ENCODE measurements at regions not wholly inside any gene's neighbourhood (a gene's known extent, or its start where the extent isn't known, plus 50 kb on each side); places are given as distances from the start of the nearest gene placed in this dataset.

DNA sequence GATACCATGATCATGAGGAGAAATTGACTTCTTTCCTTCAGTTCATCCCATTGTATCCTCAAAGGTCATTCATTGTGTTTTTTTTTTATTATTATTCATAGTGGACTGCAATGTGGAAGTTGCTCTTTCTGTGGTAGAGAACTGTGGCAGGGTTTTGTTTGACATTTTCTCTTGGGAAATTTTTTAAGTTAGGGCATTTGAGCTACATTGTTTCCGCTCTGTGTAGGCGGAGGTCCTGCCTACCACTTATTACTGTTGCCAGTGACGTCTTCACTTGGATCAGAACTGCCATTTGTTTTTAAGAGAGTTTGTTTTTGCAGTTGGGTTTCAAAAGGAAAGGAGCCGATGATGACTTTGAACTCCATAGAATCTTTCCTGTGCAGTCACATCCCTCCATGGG is 287.4 kb upstream of the FMN2 start:
- no peak for TF ChIP-seq CTCF (IDR thresholded peaks at IDR 0.05; ENCODE audit: low read depth, low read length)
- Histone ChIP-seq H3K9me3 (ENCODE audit: low read depth) (no peaks in the 10 kb centered on the region), H3K4me1 (ENCODE audit: low read depth) (no peaks in the 10 kb centered on the region), H3K27ac (no peak overlapping the region), H3K27me3 (no peaks in the 10 kb centered on the region), H3K36me3 (no peaks in the 10 kb centered on the region), H3K4me3 (no peak overlapping the region)
- DNase-seq (ENCODE audit: low read depth in 1 of 2, low spot score in 1 of 2): no peak

DNA sequence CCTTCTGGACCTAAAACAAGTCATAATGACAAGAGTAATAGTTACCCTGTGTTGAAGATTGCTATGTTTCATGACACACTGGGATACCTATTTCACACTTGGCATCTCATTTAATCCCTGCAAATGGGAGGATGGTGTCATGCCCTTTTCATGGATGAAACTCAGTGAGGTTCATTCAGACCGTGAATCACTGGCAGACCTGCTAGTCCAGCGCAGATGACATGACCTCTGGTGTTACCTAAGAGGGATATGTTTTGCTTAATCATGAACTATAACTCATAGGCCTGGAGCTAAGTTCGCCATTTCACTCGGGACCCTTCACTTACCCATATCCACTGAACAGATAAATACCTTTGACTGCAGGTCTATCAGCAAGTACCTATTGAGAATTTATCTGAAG is 286.6 kb upstream of the FMN2 start:
- DNase-seq (ENCODE audit: low read depth in 1 of 2, low spot score in 1 of 2): no peak
- H3K4me3 ChIP-seq: no peak overlapping the region
- no peak for TF ChIP-seq CTCF (IDR thresholded peaks at IDR 0.05; ENCODE audit: low read depth, low read length)
- H3K4me1 ChIP-seq (ENCODE audit: low read depth): no peaks in the 10 kb centered on the region
- no peaks in the 10 kb centered on the region for H3K9me3 ChIP-seq (ENCODE audit: low read depth)
- no peak overlapping the region for H3K27ac ChIP-seq
- no peaks in the 10 kb centered on the region for H3K27me3 ChIP-seq
- H3K36me3 ChIP-seq: no peaks in the 10 kb centered on the region

DNA sequence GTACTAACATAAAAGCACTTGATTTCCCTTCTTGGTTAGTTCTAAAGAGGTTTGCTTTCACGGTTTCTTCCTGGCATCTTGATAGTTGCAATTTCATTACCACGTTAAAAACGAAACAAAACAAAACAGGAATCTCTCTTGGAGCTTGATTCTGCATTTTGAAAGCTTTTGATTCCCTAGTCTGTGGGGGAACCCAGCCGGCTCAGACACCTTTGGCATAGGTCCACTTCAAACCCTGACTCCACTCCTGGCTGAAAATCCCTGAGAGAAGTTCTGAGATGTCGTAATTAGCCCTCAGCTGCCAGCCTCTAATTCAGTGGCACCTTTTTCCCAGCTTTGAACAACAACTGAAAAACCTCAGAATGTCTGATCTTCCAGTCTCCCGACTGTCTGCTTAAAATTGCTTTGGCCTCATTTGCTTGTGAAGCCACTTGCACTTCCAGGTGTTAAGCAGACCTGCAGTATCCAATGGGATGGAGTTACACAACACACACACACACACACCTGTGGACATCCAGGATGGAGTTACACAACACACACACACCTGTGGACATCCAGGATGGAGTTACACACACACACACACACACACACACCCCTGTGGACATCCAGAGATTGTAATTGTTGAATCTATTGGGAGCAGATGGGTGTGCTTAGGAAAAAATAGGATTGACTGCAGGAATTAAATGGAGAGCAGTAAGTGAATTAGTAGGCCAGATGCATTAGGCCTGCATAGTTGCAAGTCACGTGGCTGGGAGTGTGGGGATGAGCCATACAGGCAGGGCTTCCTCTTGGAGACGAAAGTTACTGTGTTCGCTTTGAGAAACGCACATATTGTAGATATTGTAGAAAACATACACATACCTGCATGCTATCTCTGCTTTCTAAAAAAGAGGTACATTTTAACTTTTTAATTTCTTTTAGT is 285.6 kb upstream of the FMN2 start:
- H3K9me3 ChIP-seq (ENCODE audit: low read depth): no peaks in the 10 kb centered on the region
- no peaks in the 10 kb centered on the region for H3K36me3 ChIP-seq
- no peak for DNase-seq (ENCODE audit: low read depth in 1 of 2, low spot score in 1 of 2)
- no peak overlapping the region for H3K27ac ChIP-seq
- H3K4me3 ChIP-seq: no peak overlapping the region
- no peaks in the 10 kb centered on the region for H3K4me1 ChIP-seq (ENCODE audit: low read depth)
- no peaks in the 10 kb centered on the region for H3K27me3 ChIP-seq
- no peak for TF ChIP-seq CTCF (IDR thresholded peaks at IDR 0.05; ENCODE audit: low read depth, low read length)

- no peaks in the 10 kb centered on the region for H3K36me3 ChIP-seq
- no peak overlapping the region for H3K27ac ChIP-seq
- no peak overlapping the region for H3K4me3 ChIP-seq
- H3K27me3 ChIP-seq: no peaks in the 10 kb centered on the region
- no peak for DNase-seq (ENCODE audit: low read depth in 1 of 2, low spot score in 1 of 2)
- TF ChIP-seq CTCF (IDR thresholded peaks at IDR 0.05; ENCODE audit: low read depth, low read length): no peak
- no peaks in the 10 kb centered on the region for H3K4me1 ChIP-seq (ENCODE audit: low read depth)
- H3K9me3 ChIP-seq (ENCODE audit: low read depth): no peaks in the 10 kb centered on the region
These were observed 284.8 kb upstream of the FMN2 start for GRCh38 chr1:239806897-239807296.

GRCh38 chr1:239807361-239807760 is 284.3 kb upstream of the FMN2 start:
- no peaks in the 10 kb centered on the region for H3K9me3 ChIP-seq (ENCODE audit: low read depth)
- H3K27me3 ChIP-seq: no peaks in the 10 kb centered on the region
- H3K4me3 ChIP-seq: no peak overlapping the region
- H3K4me1 ChIP-seq (ENCODE audit: low read depth): no peaks in the 10 kb centered on the region
- no peaks in the 10 kb centered on the region for H3K36me3 ChIP-seq
- TF ChIP-seq CTCF (IDR thresholded peaks at IDR 0.05; ENCODE audit: low read depth, low read length): no peak
- DNase-seq (ENCODE audit: low read depth in 1 of 2, low spot score in 1 of 2): no peak
- H3K27ac ChIP-seq: no peak overlapping the region

Measured in cardiac muscle cell (in vitro differentiated cells and primary cell).